NB4 (cell line): ENCODE measurements at regions not wholly inside any gene's neighbourhood (a gene's known extent, or its start where the extent isn't known, plus 50 kb on each side); places are given as distances from the start of the nearest gene placed in this dataset.
A peak's percentile ranks its signal among the peaks of the same experiment; 100 is the strongest.

Experiments used
- DNase-seq: peaks from one replicate; pipeline ENCODE4 v3.0.0; 2010; ENCODE audit warnings: low read depth
- H3K4me3 ChIP-seq: one replicate; pipeline ENCODE4 v1.5.1; 2011; ENCODE audit warnings: mild to moderate bottlenecking, low read depth, low read length, moderate library complexity
- CTCF ChIP-seq: IDR thresholded peaks from one replicate; pipeline ENCODE4 v1.5.1; 2012; ENCODE audit warnings: low read depth, low read length
- MAX ChIP-seq: IDR thresholded peaks from 2 replicates; pipeline ENCODE4 v1.6.1; 2011; ENCODE audit warnings: low read depth, low read length
- MYC ChIP-seq: IDR thresholded peaks from 2 replicates; pipeline ENCODE4 v1.6.1; 2011; ENCODE audit warnings: low read depth, low read length
- POLR2A ChIP-seq: IDR thresholded peaks from 2 replicates; pipeline ENCODE4 v1.6.1; 2011; ENCODE audit warnings: mild to moderate bottlenecking; ENCODE audit not compliant: insufficient read length; ENCODE audit errors: extremely low read depth

DNA sequence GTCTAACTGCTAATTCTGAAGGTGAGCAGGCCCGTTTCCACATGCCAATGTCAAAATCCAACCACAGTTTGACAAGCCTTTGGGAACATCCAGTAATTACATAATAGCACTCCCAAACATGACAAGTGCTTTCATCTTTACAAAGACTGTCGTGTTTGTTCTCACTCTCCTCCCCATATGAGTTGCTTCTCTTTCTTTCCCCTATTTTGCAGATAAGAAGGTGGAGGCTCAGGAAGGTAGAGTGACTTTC is 55.9 kb upstream of the CD44 start:
- DNase-seq: no peak
- H3K4me3 ChIP-seq: no peak overlapping the region
- no peak for TF ChIP-seq MYC
- TF ChIP-seq MAX: no peak
- no peak for TF ChIP-seq POLR2A

DNA sequence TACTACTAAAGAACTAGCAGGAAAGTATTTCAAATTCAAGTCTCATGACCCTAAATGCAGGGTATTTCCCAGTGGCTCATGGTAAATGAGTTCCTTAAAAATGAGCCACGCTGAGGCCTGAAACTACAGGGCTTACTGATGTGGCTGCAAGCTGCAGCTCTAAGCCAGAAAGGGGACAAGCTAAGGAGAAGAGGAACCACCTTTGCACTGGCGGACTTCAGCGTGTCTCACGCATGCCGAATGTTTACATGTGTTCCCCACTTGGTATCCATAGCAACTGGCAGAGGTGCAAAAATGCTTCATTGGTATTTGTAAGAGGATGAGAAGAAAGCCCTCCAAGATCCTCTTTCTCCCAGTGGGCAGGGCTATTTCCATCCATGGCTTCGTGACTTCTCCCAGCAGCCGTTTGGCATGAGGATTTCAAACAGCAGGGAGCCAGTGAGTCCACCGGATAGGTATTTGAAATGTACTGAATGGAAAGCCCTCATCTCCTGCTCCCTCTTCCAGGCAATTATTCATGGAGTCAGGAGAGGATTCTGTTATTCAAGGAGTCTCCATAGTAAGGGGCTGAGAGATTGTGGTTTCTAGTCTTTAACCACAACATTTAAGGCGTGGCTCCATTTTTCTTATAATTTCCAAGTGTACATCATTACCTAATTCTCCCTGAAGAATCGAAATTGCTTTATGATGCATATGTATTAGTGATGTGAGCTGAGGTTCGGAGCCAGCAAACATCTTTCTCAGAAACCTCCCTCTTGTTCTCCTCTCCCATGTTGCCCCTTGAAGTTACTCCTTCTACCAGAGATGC is 55.3 kb upstream of the CD44 start:
- DNase-seq: peak; percentile 85
- peak overlapping the region; percentile 14 for H3K4me3 ChIP-seq
- TF ChIP-seq MAX (peak; percentile 77), CTCF (no peak)

DNA sequence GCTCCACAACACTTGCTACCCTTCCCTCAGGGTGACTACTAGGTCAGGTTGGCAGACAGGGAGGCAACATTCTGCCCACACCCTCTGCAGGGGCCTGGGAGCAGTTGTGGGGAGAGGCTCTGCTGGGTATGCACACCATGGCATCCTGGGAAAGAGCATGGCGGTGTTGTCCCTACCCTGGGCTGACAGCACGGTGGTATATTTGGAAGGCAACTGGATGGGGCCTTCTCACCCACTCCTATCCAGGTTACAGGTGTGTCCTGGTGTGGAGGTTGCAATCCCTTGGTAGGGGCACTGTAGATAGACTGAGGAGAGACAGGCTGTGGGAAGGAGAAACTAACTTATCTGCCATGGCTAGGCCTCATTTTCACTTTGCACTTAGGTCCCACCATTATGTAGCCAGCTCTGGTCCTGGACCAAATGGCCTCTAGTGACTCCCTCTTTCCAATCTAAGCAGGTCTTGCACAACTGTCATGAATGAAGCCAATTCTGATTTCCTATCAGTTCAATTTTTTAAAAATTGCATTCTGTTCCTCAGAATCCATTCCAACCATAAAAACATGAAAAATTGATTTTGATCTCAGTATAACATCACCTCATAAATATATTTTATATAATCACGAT is 54.0 kb upstream of the CD44 start:
- DNase-seq: no peak
- H3K4me3 ChIP-seq: no peak overlapping the region
- TF ChIP-seq POLR2A: no peak
- TF ChIP-seq CTCF: no peak

DNA sequence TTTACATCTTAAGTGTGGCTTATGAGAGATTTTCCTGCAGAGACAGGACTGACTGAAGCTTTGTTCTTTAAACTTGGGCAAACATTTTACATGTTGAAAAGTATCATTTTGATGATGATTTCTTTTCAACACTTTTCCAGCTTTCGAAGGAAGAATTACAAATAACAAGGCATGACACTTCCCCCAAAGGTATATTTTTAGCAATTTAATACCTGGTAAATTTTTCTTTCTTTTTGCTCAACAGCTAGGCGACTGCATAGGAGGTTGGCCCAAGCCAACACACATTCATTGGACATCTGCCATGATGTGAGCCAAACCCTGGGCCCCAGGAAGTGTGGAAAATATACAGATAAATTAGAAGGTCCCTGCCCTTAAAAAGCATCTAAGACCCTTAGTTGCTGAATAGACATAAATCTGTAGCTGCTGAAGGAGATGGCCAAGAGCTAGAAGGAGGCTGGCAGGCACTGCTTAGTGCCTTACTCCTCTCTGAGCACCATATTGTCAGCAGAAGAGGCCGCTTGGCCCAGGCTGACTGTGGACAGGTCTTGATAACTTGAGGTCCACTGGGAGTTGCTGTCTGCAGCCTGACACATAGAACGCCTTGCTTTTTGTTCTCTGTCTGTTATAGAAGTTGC is 53.3 kb upstream of the CD44 start:
- no peak for DNase-seq
- no peak overlapping the region for H3K4me3 ChIP-seq
- TF ChIP-seq POLR2A (no peak), MAX (no peak), CTCF (no peak), MYC (no peak)

GRCh38 chr11:35087648-35088047 is 51.3 kb upstream of the CD44 start:
- no peak overlapping the region for H3K4me3 ChIP-seq
- TF ChIP-seq MAX (no peak), MYC (no peak), CTCF (no peak), POLR2A (no peak)
- DNase-seq: peak; percentile 64

DNA sequence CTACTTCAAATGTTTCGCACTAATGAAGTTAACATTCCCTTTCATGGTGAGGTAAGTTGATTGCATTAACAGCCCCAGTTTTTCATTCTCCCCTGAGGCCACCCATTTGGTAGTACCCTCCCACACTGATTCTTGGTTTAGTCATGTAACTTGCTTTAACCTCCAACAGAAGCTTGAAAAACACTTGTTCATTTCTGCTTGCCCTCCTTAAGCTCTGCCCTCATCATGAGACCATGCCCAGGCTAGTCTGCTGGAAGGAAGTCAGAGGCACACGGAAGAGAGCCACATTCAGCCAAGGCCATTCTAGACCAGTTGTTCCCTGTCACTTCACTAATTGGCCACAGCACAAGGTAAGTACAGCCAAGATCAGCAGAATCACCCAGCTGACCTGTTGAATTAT is 50.7 kb upstream of the CD44 start:
- H3K4me3 ChIP-seq: no peak overlapping the region
- peak; percentile 60 for DNase-seq

More for the DNA sequence above, 50.7 kb upstream of the CD44 start:
- TF ChIP-seq POLR2A (no peak), CTCF (no peak), MAX (no peak), MYC (no peak)
